Activated CD4-positive, alpha-beta memory T cell treated with anti-CD3 and anti-CD28 coated beads for 36 hours (primary cell): ENCODE measurements at regions not wholly inside any gene's neighbourhood (a gene's known extent, or its start where the extent isn't known, plus 50 kb on each side); places are given as distances from the start of the nearest gene placed in this dataset.
"Not testable (repeated sequence)": the region's sequence is repeated elsewhere in the genome, so short reads cannot be mapped to it uniquely, and the experiment has no call there.

Experiments
- CTCF ChIA-PET: fragments of 350-600 bp; sonication (Branson Sonifier 250); formaldehyde crosslinking; loops from one replicate; lab custom pipeline; 2021; ENCODE audit warnings: antibody characterized with exemption, inconsistent platforms; lab: Charles Lee
- POLR2A ChIA-PET: fragments of 350-600 bp; sonication (Branson Sonifier 250); formaldehyde crosslinking; loops from one replicate; lab custom pipeline; 2021; ENCODE audit warnings: antibody characterized with exemption; lab: Charles Lee
- DNase-seq: peaks from one replicate; pipeline ENCODE4 v3.0.0-alpha.2; 2020
- H3K27ac Mint-ChIP-seq: one replicate; pipeline ENCODE4 v1.8.0; 2021; ENCODE audit warnings: mixed read lengths
- H3K27me3 Mint-ChIP-seq: one replicate; pipeline ENCODE4 v1.8.0; 2021; ENCODE audit warnings: mixed read lengths
- H3K36me3 Mint-ChIP-seq: one replicate; pipeline ENCODE4 v1.8.0; 2021; ENCODE audit warnings: mixed read lengths
- H3K4me1 Mint-ChIP-seq: one replicate; pipeline ENCODE4 v1.8.0; 2021; ENCODE audit warnings: low read depth, mixed read lengths
- H3K4me3 Mint-ChIP-seq: one replicate; pipeline ENCODE4 v1.8.0; 2021; ENCODE audit warnings: mild to moderate bottlenecking, mixed read lengths
- H3K9me3 Mint-ChIP-seq: one replicate; pipeline ENCODE4 v1.8.0; 2021; ENCODE audit warnings: mixed read lengths
- intact Hi-C: fragments of 100-400 bp; cut with micrococcal nuclease; formaldehyde crosslinking; loops from one replicate; pipeline ENCODE4 v1.15.1; 2023

- Mint-ChIP-seq H3K4me3 (no peak overlapping the region), H3K9me3 (no peaks in the 10 kb centered on the region), H3K27me3 (peaks cover 5% of the 10 kb centered on the region), H3K4me1 (no peaks in the 10 kb centered on the region), H3K36me3 (no peaks in the 10 kb centered on the region), H3K27ac (no peak overlapping the region)
- ChIA-PET CTCF (no interaction called here), POLR2A (no interaction called here)
- no peak for DNase-seq
- intact Hi-C loops = no loop called here
These were observed 170.1 kb upstream of the ADCY2 start for GRCh38 chr5:7225826-7226225.

- intact Hi-C loops = no loop called here
- Mint-ChIP-seq H3K9me3 (no peaks in the 10 kb centered on the region), H3K36me3 (no peaks in the 10 kb centered on the region), H3K27me3 (no peaks in the 10 kb centered on the region), H3K4me1 (no peaks in the 10 kb centered on the region), H3K27ac (no peak overlapping the region), H3K4me3 (no peak overlapping the region)
- no peak for DNase-seq
- ChIA-PET CTCF (no interaction called here), POLR2A (interaction anchor here (0.6 to 0.7 kb wide), 2 partner anchors 23 to 557 kb away, joined by 3 read pairs; no protein-coding TSS in a partner anchor)
These were observed 153.7 kb upstream of the ADCY2 start for GRCh38 chr5:7242118-7242710.

GRCh38 chr5:7244208-7244607 is 151.7 kb upstream of the ADCY2 start:
- H3K9me3 Mint-ChIP-seq = no peaks in the 10 kb centered on the region
- intact Hi-C loops = no loop called here
- H3K36me3 Mint-ChIP-seq = no peaks in the 10 kb centered on the region
- ChIA-PET CTCF (no interaction called here), POLR2A (no interaction called here)
- no peak for DNase-seq
- H3K4me1 Mint-ChIP-seq = no peaks in the 10 kb centered on the region
- no peak overlapping the region for H3K27ac Mint-ChIP-seq
- H3K4me3 Mint-ChIP-seq = no peak overlapping the region
- no peaks in the 10 kb centered on the region for H3K27me3 Mint-ChIP-seq

GRCh38 chr5:7245121-7245651 is 150.8 kb upstream of the ADCY2 start:
- no peaks in the 10 kb centered on the region for H3K27me3 Mint-ChIP-seq
- intact Hi-C loops = no loop called here
- H3K27ac Mint-ChIP-seq = no peak overlapping the region

GRCh38 chr5:7246287-7246686 is 149.7 kb upstream of the ADCY2 start:
- intact Hi-C loops = no loop called here
- ChIA-PET CTCF (no interaction called here), POLR2A (no interaction called here)
- H3K4me3 Mint-ChIP-seq = no peak overlapping the region
- H3K4me1 Mint-ChIP-seq = no peaks in the 10 kb centered on the region
- no peak for DNase-seq
- no peak overlapping the region for H3K27ac Mint-ChIP-seq
- H3K36me3 Mint-ChIP-seq = no peaks in the 10 kb centered on the region
- no peaks in the 10 kb centered on the region for H3K9me3 Mint-ChIP-seq
- H3K27me3 Mint-ChIP-seq = no peaks in the 10 kb centered on the region

More at GRCh38 chr5:7245121-7245651, 150.8 kb upstream of the ADCY2 start:
- no peak for DNase-seq
- Mint-ChIP-seq H3K4me3 (no peak overlapping the region), H3K4me1 (no peaks in the 10 kb centered on the region), H3K36me3 (no peaks in the 10 kb centered on the region), H3K9me3 (no peaks in the 10 kb centered on the region)
- CTCF ChIA-PET = no interaction called here
- POLR2A ChIA-PET = no interaction called here

GRCh38 chr5:7250004-7250403 is 145.9 kb upstream of the ADCY2 start:
- Mint-ChIP-seq H3K27ac (no peak overlapping the region), H3K4me3 (no peak overlapping the region), H3K36me3 (no peaks in the 10 kb centered on the region), H3K27me3 (peaks cover 2% of the 10 kb centered on the region), H3K4me1 (no peaks in the 10 kb centered on the region), H3K9me3 (no peaks in the 10 kb centered on the region)
- ChIA-PET POLR2A (no interaction called here), CTCF (no interaction called here)
- DNase-seq = no peak
- intact Hi-C loops = no loop called here

- no peaks in the 10 kb centered on the region for H3K4me1 Mint-ChIP-seq
- H3K27me3 Mint-ChIP-seq = peaks cover 2% of the 10 kb centered on the region
- H3K27ac Mint-ChIP-seq = no peak overlapping the region
- POLR2A ChIA-PET = no interaction called here
- H3K4me3 Mint-ChIP-seq = no peak overlapping the region
- DNase-seq = no peak
- H3K36me3 Mint-ChIP-seq = no peaks in the 10 kb centered on the region
- no peaks in the 10 kb centered on the region for H3K9me3 Mint-ChIP-seq
- CTCF ChIA-PET = no interaction called here
- intact Hi-C loops = no loop called here
These were observed 145.3 kb upstream of the ADCY2 start for GRCh38 chr5:7250611-7251010.

GRCh38 chr5:7251132-7251531 is 144.8 kb upstream of the ADCY2 start:
- CTCF ChIA-PET = no interaction called here
- POLR2A ChIA-PET = no interaction called here
- DNase-seq = no peak
- no peak overlapping the region for H3K27ac Mint-ChIP-seq
- peaks cover 2% of the 10 kb centered on the region for H3K27me3 Mint-ChIP-seq
- H3K4me1 Mint-ChIP-seq = no peaks in the 10 kb centered on the region
- no peaks in the 10 kb centered on the region for H3K9me3 Mint-ChIP-seq
- intact Hi-C loops = no loop called here
- no peaks in the 10 kb centered on the region for H3K36me3 Mint-ChIP-seq
- H3K4me3 Mint-ChIP-seq = no peak overlapping the region

- CTCF ChIA-PET = interaction anchor here (0.8 to 0.9 kb wide), 2 partner anchors 481 to 488 kb away, joined by 3 read pairs; no protein-coding TSS in a partner anchor
- POLR2A ChIA-PET = no interaction called here
- Mint-ChIP-seq H3K4me1 (no peaks in the 10 kb centered on the region), H3K9me3 (no peaks in the 10 kb centered on the region), H3K27me3 (peaks cover 1% of the 10 kb centered on the region), H3K27ac (no peak overlapping the region), H3K4me3 (no peak overlapping the region), H3K36me3 (no peaks in the 10 kb centered on the region)
- no peak for DNase-seq
- intact Hi-C loops = loop anchor here (2.0 kb wide), 2 partner anchors 494 to 596 kb away; no protein-coding TSS in a partner anchor
These were observed 134.9 kb upstream of the ADCY2 start for GRCh38 chr5:7261049-7261448.

- intact Hi-C loops = loop anchor here (2.0 kb wide), 2 partner anchors 493 to 595 kb away; no protein-coding TSS in a partner anchor
- no peak for DNase-seq
- POLR2A ChIA-PET = no interaction called here
- H3K9me3 Mint-ChIP-seq = no peaks in the 10 kb centered on the region
- H3K36me3 Mint-ChIP-seq = no peaks in the 10 kb centered on the region
- H3K27me3 Mint-ChIP-seq = no peaks in the 10 kb centered on the region
- H3K4me3 Mint-ChIP-seq = no peak overlapping the region
- CTCF ChIA-PET = interaction anchor here (0.7 kb wide), 1 partner anchor 554 kb away, joined by 3 read pairs; no protein-coding TSS in a partner anchor
- H3K4me1 Mint-ChIP-seq = no peaks in the 10 kb centered on the region
- no peak overlapping the region for H3K27ac Mint-ChIP-seq
These were observed 134.0 kb upstream of the ADCY2 start for GRCh38 chr5:7261900-7262299.

- H3K4me1 Mint-ChIP-seq, H3K4me3 Mint-ChIP-seq, H3K9me3 Mint-ChIP-seq, H3K27ac Mint-ChIP-seq, intact Hi-C loops, POLR2A ChIA-PET, DNase-seq, H3K36me3 Mint-ChIP-seq, CTCF ChIA-PET, H3K27me3 Mint-ChIP-seq: not testable (repeated sequence)
These were observed 132.4 kb upstream of the ADCY2 start for GRCh38 chr5:7263398-7264015.

GRCh38 chr5:7265776-7266175 is 130.2 kb upstream of the ADCY2 start:
- POLR2A ChIA-PET, H3K9me3 Mint-ChIP-seq, intact Hi-C loops, H3K4me3 Mint-ChIP-seq, H3K27me3 Mint-ChIP-seq, H3K36me3 Mint-ChIP-seq, H3K4me1 Mint-ChIP-seq, CTCF ChIA-PET, DNase-seq, H3K27ac Mint-ChIP-seq: not testable (repeated sequence)

- intact Hi-C loops, H3K36me3 Mint-ChIP-seq, H3K9me3 Mint-ChIP-seq: not testable (repeated sequence)
These were observed 127.2 kb upstream of the ADCY2 start for GRCh38 chr5:7268722-7269121.

More at GRCh38 chr5:7268722-7269121, 127.2 kb upstream of the ADCY2 start:
- POLR2A ChIA-PET, H3K4me3 Mint-ChIP-seq, H3K4me1 Mint-ChIP-seq, H3K27ac Mint-ChIP-seq, DNase-seq, CTCF ChIA-PET, H3K27me3 Mint-ChIP-seq: not testable (repeated sequence)
